T-helper 17 cell (primary cell): ENCODE measurements at regions not wholly inside any gene's neighbourhood (a gene's known extent, or its start where the extent isn't known, plus 50 kb on each side); places are given as distances from the start of the nearest gene placed in this dataset.
"Not testable (repeated sequence)": the region's sequence is repeated elsewhere in the genome, so short reads cannot be mapped to it uniquely, and the experiment has no call there.

Experiments
- ATAC-seq: fragments of 150-1000 bp; cut with Tn5 transposase; 2 replicates; pipeline ENCODE4 v1.10.0; 2021; ENCODE audit warnings: mild to moderate bottlenecking, moderate library complexity
- DNase-seq, 3 donors: peaks; one replicate each; pipeline versions ENCODE4 v3.0.0 to v3.0.0-alpha.2; 2020 to 2021
- H3K9me3 ChIP-seq: one replicate; pipeline ENCODE4 v1.7.0; 2013; ENCODE audit warnings: low read length, mild to moderate bottlenecking; ENCODE audit not compliant: control insufficient read depth, poor library complexity, severe bottlenecking
- H3K27ac Mint-ChIP-seq: one replicate; pipeline ENCODE4 v1.8.0; 2022; ENCODE audit warnings: mild to moderate bottlenecking, moderate library complexity, mixed read lengths
- H3K27me3 Mint-ChIP-seq: one replicate; pipeline ENCODE4 v1.8.0; 2022; ENCODE audit warnings: mixed read lengths
- H3K36me3 Mint-ChIP-seq: one replicate; pipeline ENCODE4 v1.8.0; 2022; ENCODE audit warnings: low read depth, mixed read lengths
- H3K4me1 Mint-ChIP-seq: one replicate; pipeline ENCODE4 v1.8.0; 2022; ENCODE audit warnings: mild to moderate bottlenecking, mixed read lengths
- H3K4me3 Mint-ChIP-seq: one replicate; pipeline ENCODE4 v1.8.0; 2022; ENCODE audit warnings: mild to moderate bottlenecking, moderate library complexity, mixed read lengths

DNA sequence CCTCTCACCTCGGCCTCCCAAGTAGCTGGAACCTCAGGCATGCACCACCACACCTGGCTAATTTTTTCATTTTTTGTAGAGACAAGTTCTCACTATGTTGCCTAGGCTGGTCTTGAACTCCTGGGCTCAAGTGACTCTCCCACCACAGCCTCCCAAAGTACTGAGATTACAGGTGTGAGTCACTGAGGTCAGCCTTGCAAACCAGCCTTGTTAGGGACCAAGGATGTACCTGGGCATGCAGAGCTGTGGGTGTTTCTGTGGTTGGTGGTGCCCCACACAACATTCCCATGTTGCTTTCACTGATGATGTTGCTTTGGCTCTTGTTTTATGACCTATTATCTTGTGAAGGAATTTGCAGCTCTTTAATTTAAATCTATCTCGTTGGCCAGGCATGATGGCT is 54.8 kb downstream of the OTUD1 start:
- no peaks in the 10 kb centered on the region for H3K9me3 ChIP-seq
- H3K4me1 Mint-ChIP-seq: no peaks in the 10 kb centered on the region
- no peak for DNase-seq
- H3K27me3 Mint-ChIP-seq: peaks cover 25% of the 10 kb centered on the region
- no peak for ATAC-seq
- H3K4me3 Mint-ChIP-seq: no peak overlapping the region
- H3K36me3 Mint-ChIP-seq: peaks cover 2% of the 10 kb centered on the region
- H3K27ac Mint-ChIP-seq: no peak overlapping the region

- Mint-ChIP-seq H3K4me1 (no peaks in the 10 kb centered on the region), H3K27me3 (peaks cover 25% of the 10 kb centered on the region), H3K36me3 (peaks cover under 1% of the 10 kb centered on the region), H3K4me3 (no peak overlapping the region), H3K27ac (no peak overlapping the region)
- DNase-seq (no peak), ATAC-seq (no peak)
- no peaks in the 10 kb centered on the region for H3K9me3 ChIP-seq
Observed at GRCh38 chr10:23496727-23497126, 57.9 kb downstream of the OTUD1 start.

GRCh38 chr10:23499372-23500132 is 60.7 kb downstream of the OTUD1 start:
- Mint-ChIP-seq H3K4me1 (no peaks in the 10 kb centered on the region), H3K36me3 (no peaks in the 10 kb centered on the region), H3K27me3 (peaks cover 23% of the 10 kb centered on the region), H3K27ac (no peak overlapping the region), H3K4me3 (no peak overlapping the region)
- ATAC-seq (no peak), DNase-seq (no peak)
- no peaks in the 10 kb centered on the region for H3K9me3 ChIP-seq

DNA sequence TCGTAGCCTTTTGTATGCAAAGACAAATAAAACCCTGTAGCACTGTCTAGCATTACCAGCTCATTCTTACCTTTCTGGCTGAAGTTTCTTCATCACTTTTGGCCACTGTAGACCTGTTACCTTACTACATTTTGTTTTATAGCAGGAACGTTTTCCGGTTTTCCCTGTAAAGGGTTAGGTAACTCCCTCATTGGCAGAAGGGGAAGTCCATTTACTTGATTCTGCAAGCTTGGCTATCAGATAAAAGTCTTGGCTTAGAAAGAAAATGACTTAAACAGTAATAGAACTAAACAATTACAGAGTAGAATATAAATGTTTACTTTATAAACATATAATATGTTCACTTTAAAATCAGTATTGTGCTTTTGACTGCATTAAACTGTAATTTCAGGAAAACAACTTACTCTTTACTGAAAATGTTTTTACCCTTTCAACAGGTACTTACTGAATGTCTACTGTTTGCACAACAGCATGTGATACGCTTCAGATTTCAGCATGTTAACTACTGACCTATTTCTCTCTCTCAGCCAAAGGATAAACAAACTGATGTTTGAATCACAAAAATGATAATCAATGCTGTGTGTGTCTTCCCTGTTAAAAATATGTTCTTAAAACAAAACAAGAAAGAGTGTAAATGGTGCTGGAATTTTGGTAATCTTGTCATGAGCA is 67.1 kb downstream of the OTUD1 start:
- no peaks in the 10 kb centered on the region for H3K9me3 ChIP-seq
- Mint-ChIP-seq H3K36me3 (no peaks in the 10 kb centered on the region), H3K27ac (no peak overlapping the region), H3K27me3 (peaks cover 5% of the 10 kb centered on the region), H3K4me1 (no peaks in the 10 kb centered on the region), H3K4me3 (no peak overlapping the region)
- no peak for ATAC-seq
- DNase-seq: no peak

DNA sequence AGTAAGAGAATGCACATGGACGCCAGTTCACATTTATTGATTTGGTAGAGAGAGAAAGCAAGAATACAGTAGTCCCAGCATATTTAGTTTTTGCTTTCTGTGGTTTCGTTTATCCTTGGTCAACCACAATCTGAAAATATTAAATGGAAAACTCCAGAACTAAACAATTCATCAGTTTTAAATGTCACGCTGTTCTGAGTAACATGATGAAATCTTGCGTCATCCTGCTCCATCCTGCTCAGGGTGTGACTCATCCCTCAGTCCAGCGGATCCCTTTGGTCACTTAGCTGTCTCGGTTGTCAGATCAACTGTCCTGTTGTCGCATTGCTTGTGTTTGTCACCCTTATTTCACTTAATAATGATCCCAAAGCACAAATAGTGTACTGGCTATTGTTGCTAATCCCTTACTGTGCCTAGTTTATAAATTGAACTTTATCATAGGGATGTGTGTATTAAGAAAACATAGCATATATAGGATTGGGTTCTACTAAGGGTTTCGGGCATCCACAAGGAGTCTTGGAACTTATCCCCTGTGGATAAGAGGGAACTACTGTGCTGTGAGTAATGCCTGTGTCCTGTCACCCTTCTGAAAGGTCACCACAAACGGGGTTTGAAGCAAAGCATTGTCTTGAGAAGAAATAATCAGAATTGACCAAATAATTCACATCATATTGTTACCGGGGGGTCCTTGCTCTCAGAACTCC is 73.6 kb downstream of the OTUD1 start:
- H3K4me3 Mint-ChIP-seq: no peak overlapping the region
- DNase-seq (no peak), ATAC-seq (no peak)
- H3K9me3 ChIP-seq: no peaks in the 10 kb centered on the region
- H3K27ac Mint-ChIP-seq: no peak overlapping the region
- H3K4me1 Mint-ChIP-seq: peaks cover 2% of the 10 kb centered on the region
- peaks cover 40% of the 10 kb centered on the region for H3K27me3 Mint-ChIP-seq
- peaks cover 3% of the 10 kb centered on the region for H3K36me3 Mint-ChIP-seq

DNA sequence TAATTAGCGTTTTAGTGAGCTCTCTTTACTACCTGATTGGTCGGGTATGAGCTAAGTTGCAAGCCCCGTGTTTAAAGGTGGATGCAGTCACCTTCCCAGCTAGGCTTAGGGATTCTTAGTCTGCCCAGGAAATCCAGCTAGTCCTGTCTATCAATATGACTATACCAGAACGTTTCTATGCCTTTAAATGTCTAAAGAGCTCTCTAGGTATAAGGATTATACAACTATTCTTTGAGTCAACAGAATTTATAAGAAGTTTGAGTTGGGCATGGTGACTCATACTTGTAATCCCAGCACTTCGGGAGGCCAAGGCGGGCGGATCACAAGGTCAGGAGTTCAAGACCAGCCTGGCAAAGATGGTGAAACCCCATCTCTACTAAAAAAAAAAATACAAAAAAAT is 74.7 kb downstream of the OTUD1 start:
- peaks cover 40% of the 10 kb centered on the region for H3K27me3 Mint-ChIP-seq
- ATAC-seq, DNase-seq, H3K4me3 Mint-ChIP-seq, H3K4me1 Mint-ChIP-seq, H3K9me3 ChIP-seq, H3K27ac Mint-ChIP-seq, H3K36me3 Mint-ChIP-seq: not testable (repeated sequence)

DNA sequence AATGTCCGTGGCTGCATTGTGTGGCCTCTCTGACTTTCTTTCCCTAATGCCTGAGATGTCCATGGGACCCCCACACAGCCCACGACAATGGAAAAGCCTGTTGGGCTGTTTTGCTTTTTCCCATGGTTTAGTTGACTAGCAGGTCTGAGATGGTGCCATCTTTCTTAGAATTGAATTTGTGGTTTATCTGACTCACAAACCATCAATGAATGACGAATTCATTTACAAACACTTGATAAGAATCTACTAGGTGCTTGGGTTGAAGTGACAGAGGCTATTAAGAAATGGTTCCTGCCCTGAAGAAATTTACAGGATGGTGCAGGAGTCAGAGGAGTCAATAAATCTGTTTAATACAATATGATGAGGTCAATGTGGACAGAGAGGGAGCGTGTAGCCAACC is 75.4 kb downstream of the OTUD1 start:
- H3K4me3 Mint-ChIP-seq: no peak overlapping the region
- H3K27ac Mint-ChIP-seq: no peak overlapping the region
- peaks cover 3% of the 10 kb centered on the region for H3K36me3 Mint-ChIP-seq
- no peak for ATAC-seq
- H3K4me1 Mint-ChIP-seq: peaks cover 2% of the 10 kb centered on the region
- no peaks in the 10 kb centered on the region for H3K9me3 ChIP-seq
- peaks cover 40% of the 10 kb centered on the region for H3K27me3 Mint-ChIP-seq
- no peak for DNase-seq

DNA sequence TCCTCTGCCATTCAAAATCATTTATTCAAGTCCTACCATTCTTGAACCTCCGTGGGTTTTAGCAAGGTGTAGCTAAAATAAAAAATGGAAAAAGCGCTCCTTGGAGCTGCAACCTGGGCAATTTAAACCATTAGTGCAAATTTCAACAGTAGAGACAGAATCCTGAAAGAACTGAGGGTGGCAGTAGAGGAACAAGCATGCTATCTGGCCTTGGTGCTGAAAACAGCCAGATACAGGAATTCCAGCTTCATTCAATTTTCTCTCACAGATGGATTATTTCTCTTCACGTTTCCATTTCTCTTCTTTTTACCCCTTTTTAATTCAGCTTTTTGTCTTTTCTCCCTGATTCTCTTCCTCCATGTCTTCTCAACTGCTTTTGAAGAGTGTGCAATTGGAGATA is 77.7 kb downstream of the OTUD1 start:
- ATAC-seq: no peak
- H3K36me3 Mint-ChIP-seq: peaks cover 6% of the 10 kb centered on the region
- H3K27me3 Mint-ChIP-seq: peaks cover 52% of the 10 kb centered on the region
- H3K27ac Mint-ChIP-seq: no peak overlapping the region
- DNase-seq: no peak
- no peak overlapping the region for H3K4me3 Mint-ChIP-seq
- no peaks in the 10 kb centered on the region for H3K9me3 ChIP-seq
- peaks cover 2% of the 10 kb centered on the region for H3K4me1 Mint-ChIP-seq

- H3K9me3 ChIP-seq: no peaks in the 10 kb centered on the region
- peaks cover 2% of the 10 kb centered on the region for H3K4me1 Mint-ChIP-seq
- H3K27ac Mint-ChIP-seq: no peak overlapping the region
- H3K27me3 Mint-ChIP-seq: peaks cover 55% of the 10 kb centered on the region
- no peak overlapping the region for H3K4me3 Mint-ChIP-seq
- no peak for ATAC-seq
- DNase-seq: no peak
- H3K36me3 Mint-ChIP-seq: peaks cover 6% of the 10 kb centered on the region
Observed at GRCh38 chr10:23517155-23517554, 78.3 kb downstream of the OTUD1 start.

DNA sequence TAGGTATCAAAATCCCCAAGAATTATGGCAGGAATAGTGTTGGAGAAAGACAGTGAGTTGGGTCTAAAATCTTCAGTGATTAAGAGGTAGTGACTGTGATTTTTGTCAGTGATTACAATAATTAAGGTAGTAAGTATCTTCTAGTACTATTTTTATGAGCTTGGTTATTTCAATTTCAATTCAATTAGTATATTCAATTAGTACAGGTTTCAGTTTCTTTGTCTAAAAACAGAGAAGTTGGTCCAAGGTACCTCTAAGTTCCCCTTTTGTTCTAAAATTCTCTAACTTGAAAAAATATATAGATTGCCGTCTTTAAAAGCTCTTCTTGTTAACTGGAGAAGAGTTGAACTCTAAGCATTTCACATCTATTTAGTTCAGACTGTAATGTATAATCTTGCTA is 82.9 kb downstream of the OTUD1 start:
- Mint-ChIP-seq H3K27ac (no peak overlapping the region), H3K36me3 (peaks cover 3% of the 10 kb centered on the region), H3K27me3 (peaks cover 21% of the 10 kb centered on the region), H3K4me3 (no peak overlapping the region), H3K4me1 (peaks cover 3% of the 10 kb centered on the region)
- no peaks in the 10 kb centered on the region for H3K9me3 ChIP-seq
- DNase-seq: no peak
- ATAC-seq: no peak

DNA sequence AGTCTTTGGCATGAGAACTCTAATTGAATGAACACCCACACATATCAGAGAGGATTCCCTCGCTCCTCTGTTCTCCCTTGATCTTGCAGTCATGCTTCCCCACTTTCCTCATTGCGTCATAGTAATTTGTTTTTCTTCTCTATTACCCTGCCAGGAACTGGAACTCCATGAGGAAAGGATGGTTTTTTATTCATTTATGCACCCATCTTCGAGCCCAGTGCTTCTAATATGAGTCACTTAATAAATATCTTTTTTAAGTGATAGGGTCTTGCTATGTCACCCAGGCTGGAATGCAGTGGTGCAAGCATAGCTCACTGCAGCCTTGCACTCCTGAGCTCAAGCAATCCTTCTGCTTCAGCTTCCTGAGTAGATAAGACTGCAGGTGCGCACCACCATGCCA is 83.5 kb downstream of the OTUD1 start:
- DNase-seq: no peak
- Mint-ChIP-seq H3K4me1 (peaks cover 3% of the 10 kb centered on the region), H3K4me3 (no peak overlapping the region), H3K36me3 (peaks cover 3% of the 10 kb centered on the region), H3K27ac (no peak overlapping the region), H3K27me3 (peaks cover 18% of the 10 kb centered on the region)
- no peaks in the 10 kb centered on the region for H3K9me3 ChIP-seq
- ATAC-seq: no peak

GRCh38 chr10:23523251-23523650 is 84.4 kb downstream of the OTUD1 start:
- peaks cover 3% of the 10 kb centered on the region for H3K36me3 Mint-ChIP-seq
- H3K9me3 ChIP-seq: no peaks in the 10 kb centered on the region
- peaks cover 3% of the 10 kb centered on the region for H3K4me1 Mint-ChIP-seq
- H3K27ac Mint-ChIP-seq: no peak overlapping the region
- DNase-seq (no peak), ATAC-seq (no peak)
- no peak overlapping the region for H3K4me3 Mint-ChIP-seq
- H3K27me3 Mint-ChIP-seq: peaks cover 23% of the 10 kb centered on the region

DNA sequence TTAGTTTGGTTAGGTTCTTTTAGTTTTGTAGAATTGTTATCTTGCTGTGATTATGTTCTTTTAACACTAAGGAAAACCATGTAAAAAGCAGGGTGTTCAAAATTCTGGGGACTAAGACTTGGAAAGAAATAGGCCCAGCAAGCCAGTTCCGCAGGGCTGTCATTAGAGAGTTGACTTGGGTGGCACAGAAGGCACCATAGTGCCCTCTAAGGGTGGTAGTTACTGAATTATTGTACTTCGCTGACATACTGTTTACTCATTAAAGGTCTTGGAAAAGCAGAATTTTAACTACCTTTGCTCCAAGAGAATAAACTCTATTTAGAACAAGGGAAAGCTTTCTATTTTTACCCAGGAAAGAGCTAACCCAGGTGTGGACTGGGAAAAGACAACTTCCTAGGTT is 86.5 kb downstream of the OTUD1 start:
- Mint-ChIP-seq H3K27ac (no peak overlapping the region), H3K4me1 (peaks cover 3% of the 10 kb centered on the region), H3K36me3 (no peaks in the 10 kb centered on the region), H3K27me3 (peaks cover 32% of the 10 kb centered on the region), H3K4me3 (no peak overlapping the region)
- no peak for DNase-seq
- no peaks in the 10 kb centered on the region for H3K9me3 ChIP-seq
- peak; percentile 48 for ATAC-seq
